Adrenal gland (tissue), 5 donors: ENCODE measurements at regions not wholly inside any gene's neighbourhood (a gene's known extent, or its start where the extent isn't known, plus 50 kb on each side); places are given as distances from the start of the nearest gene placed in this dataset.

Source experiments
- POLR2A ChIP-seq, 2 donors: fragments of 450-650 bp; IDR thresholded peaks; one replicate each; pipeline ENCODE4 v1.6.1; 2017; ENCODE audit warnings: antibody characterized with exemption in 2 of 2, mild to moderate bottlenecking in 2 of 2, moderate library complexity in 1 of 2
- TF ChIP-seq, protein P1 (sequence below), 6 experiments: fragments of 450-650 bp in 4 of 6; fragments of 200-600 bp in 2 of 6; sonication (generic) in 1 of 6; IDR thresholded peaks; 1 replicate in 5 of 6; 2 replicates in 1 of 6; pipeline versions ENCODE4 v1.5.1 to v1.8.0; 2016 to 2021; ENCODE audit warnings: antibody characterized with exemption in 6 of 6, mild to moderate bottlenecking in 2 of 6, moderate library complexity in 1 of 6
- donor health status: DM: no; HTN: no; CAD: no.

DNA sequence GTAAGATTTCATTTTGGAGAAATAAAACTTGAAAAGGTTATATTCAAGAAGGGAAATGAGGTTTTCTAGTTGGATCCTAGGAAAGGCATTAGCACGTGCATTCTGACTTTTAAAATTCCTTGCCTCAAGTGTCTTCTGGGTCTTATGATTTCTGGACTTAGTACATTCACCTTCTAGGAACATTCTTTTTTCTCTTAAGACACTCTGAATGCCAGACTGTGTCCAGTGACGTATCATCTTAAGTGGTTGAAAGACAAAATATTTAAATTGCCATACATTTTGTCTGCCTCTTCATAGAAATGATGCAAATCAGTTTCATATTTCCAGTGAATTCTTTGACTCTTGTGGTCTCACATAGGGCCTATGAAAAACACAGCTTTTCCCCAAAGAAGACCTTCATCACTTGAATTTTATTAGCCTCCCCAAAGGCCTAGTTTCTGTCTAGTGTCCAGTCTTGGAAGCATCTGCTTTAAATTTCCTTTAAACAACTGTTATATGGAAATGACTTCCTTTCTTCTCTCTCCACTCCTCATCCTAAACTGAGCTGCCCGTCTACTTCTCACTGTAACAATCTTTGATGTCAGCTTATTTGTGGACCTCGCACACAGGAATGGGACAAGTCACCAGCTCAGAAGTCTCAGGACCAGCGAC lies 187.2 kb downstream of the HLX start:
- TF ChIP-seq, protein P1, sequence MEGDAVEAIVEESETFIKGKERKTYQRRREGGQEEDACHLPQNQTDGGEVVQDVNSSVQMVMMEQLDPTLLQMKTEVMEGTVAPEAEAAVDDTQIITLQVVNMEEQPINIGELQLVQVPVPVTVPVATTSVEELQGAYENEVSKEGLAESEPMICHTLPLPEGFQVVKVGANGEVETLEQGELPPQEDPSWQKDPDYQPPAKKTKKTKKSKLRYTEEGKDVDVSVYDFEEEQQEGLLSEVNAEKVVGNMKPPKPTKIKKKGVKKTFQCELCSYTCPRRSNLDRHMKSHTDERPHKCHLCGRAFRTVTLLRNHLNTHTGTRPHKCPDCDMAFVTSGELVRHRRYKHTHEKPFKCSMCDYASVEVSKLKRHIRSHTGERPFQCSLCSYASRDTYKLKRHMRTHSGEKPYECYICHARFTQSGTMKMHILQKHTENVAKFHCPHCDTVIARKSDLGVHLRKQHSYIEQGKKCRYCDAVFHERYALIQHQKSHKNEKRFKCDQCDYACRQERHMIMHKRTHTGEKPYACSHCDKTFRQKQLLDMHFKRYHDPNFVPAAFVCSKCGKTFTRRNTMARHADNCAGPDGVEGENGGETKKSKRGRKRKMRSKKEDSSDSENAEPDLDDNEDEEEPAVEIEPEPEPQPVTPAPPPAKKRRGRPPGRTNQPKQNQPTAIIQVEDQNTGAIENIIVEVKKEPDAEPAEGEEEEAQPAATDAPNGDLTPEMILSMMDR (IDR thresholded peaks at IDR 0.05), result no peak
- TF ChIP-seq POLR2A (IDR thresholded peaks at IDR 0.05), result no peak
